GM21528 (cell line): ENCODE measurements at regions not wholly inside any gene's neighbourhood (a gene's known extent, or its start where the extent isn't known, plus 50 kb on each side); places are given as distances from the start of the nearest gene placed in this dataset.

ENCODE experiments used
- ATAC-seq: cut with Tn5 transposase; IDR thresholded peaks from one replicate; pipeline ENCODE4 v1.9.1; 2021; ENCODE audit warnings: mild to moderate bottlenecking, moderate library complexity; ENCODE audit not compliant: unreplicated experiment, low FRiP score

DNA sequence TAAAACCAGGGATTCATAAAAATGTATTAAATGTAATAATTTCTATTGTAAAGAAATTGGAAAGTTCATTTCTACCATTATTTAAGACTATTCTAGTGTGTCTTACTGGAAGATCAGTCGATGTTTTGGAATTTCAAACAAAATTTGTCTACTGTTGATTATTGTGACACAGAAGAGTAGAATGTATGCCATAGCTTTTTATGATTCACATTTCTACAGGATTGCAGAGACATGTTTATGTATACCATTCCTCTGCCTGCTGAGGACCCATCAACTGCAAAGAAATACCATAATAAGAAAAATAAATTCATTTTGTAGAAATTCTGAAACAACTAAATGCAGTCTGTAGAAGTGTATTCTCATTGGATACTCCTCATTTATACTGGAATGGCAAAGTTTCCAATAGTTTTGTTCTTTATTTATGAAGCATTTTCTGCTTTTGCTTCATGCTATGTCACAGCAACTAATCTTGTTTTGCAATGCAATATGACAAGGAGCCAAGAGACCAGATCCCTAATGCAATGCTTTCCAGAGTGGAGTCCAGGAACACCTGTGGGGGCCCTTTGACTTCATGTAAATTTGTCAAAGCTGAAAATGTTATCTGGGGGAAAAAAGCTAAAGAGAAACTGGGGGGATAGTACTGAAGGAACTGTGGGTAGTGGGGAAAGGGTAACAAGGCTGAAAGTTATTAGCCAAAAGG, 172.9 kb upstream of the LRIG3 start:
- no peak for ATAC-seq

GRCh38 chr12:59088673-59089072, 168.4 kb upstream of the LRIG3 start:
- ATAC-seq: no peak

DNA sequence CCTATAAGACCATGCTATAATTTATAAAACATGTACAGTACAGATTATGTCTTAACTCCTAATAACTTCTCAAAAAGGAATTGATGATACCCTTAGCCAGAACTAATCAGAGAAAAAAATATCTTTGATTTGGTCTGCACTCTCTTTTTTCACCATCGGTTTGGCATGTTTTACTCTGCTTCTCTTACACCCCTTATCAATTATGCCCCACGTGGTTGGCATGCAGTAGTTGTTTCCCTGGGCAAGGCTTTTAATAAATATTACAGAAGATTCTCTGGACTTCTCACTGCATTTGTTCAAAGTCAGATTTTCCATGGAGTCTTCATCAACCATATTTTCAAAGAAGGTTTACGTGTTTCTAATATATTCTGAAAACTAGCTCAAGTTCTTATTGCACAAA, 167.4 kb upstream of the LRIG3 start:
- no peak for ATAC-seq

DNA sequence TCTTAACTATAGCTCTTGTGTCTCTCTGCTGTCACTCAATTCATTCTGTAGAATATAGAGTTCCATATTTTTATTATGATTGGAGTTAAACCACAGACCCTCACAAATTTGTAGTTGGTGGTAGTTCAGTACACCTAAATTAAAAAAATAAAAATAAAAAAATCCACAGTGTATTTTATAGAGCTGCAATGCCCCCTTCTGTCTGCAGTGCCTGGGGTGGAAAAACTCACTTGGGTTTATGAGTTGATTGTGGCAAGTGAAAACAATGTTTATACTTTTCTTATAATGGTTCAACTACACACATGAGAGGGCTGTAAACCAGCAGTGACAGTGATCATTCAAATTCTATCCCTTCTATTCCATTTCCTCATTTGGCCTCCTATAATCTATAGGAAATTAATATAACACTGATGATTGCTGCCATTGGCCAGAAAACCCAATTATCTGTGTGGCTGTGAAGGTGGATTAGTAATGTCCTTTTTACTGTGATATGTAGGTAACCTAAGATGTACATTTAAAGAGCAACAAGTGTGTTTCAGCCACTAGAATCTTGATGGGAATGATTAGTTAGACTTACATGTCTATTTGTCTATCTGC, 166.9 kb upstream of the LRIG3 start:
- ATAC-seq: no peak

- no peak for ATAC-seq
Observed at GRCh38 chr12:59086126-59086525, 165.8 kb upstream of the LRIG3 start.

DNA sequence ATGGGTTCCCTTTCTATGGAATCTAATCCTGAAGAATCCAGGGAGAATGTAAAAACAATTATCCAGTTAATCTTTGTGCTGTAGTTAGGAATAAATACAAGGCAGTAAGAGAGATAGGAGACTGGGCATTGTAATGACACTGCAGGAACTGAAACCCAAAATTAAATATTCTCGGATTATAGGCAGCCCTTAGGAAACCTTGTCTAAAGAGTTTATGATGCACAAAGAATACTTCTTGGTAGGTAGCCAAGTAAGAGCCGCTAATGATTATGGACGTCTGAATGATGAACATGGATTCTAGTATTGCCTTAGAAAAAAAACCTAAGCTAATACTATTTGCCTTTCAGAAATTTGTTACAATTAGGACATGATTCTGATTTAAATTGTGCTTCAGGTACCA, 165.4 kb upstream of the LRIG3 start:
- ATAC-seq: no peak

DNA sequence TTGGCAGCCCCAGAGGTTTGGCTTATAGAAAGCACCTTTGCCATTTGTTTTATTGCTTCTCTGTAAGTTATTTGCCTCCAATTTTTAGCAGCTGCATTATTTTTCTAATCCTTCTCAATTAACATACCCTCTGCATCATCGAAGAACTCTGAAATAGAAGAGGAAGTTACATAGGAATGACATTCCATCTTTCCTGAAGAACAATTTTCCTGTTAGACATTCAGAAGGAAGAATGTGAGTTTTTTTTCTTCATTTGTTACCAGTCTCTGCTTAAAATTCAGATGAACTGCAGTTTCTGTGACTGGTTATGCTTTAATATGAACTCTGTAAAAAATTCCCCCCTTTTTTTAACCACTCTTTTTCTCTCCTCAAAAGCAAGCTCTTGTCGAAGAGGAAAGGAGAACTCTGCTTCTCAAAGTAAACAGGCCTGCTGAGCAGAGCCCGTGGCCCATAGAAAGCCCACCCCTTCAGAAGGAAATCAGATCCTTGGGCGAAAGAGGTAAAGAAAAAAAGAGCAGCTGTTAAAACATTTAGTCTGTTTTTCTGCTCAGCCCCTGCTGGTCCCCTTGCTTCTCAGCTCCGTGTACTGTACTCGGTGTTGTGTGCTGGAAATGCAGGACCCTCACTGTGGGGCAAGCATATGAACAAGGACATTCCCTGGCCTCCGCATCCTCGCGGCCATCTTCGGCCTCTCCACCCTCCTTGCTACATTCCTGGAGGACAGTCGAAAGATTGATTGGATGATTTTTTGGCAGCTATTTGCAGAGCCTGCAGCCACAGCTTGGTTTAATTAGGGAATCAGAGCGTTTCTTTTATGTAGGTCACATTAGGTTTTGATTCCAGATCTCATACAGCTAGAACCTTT, 164.4 kb upstream of the LRIG3 start:
- no peak for ATAC-seq

DNA sequence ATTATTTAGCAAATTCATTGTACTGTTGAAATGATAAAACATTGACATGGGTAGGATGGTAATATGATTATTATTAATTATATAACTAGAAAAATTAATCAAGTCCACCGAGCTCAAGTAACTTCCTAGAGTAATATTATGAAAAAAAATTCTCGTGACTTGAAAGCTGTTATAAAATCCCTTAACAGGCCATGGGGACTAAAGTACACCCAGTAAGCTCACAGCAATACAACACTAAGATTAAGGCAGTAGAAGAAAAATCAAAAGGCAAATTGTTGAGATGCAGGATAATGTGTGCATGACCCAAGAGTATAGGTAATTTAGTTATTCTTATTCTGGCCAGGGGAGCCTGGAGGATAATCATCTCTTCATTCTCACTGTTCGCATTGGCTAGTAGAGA, 162.6 kb upstream of the LRIG3 start:
- ATAC-seq: no peak

DNA sequence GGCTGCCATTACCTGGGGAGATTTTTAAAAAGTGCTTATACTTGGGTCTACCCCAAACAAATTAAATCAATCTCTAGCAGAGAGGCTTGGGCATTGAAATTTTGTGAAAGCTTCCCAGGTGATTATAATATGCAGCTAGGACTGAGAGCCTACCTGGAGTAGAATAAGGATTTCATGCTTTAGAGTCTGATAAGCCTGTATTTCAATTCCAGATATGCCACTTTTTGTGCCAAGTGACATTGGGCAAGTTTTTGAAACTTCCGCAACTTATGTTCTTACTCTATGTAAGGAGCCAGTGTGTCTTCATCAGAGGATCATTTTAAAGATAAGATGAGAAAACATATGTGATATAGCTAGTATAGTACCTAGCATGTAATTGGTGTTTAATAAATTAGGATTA, 159.8 kb upstream of the LRIG3 start:
- ATAC-seq: no peak

DNA sequence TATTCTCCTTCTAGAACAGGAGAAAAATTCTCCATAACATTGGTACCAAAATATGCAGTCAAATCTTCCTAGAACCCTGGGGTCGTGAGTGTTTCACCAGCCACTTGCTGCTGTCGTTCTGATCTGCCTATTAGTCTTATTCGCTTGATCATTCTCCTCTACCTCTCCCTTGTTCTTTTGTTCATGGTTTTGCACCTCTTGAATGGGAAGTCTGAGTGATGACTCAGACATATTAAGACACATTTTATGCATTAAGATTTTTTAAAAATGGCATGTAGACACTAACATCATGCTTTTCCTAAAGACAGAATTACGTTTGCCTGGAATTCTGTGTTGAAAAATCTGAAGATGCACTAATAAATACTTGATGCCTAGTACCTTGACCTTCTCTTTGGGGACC, 159.2 kb upstream of the LRIG3 start:
- ATAC-seq: no peak

DNA sequence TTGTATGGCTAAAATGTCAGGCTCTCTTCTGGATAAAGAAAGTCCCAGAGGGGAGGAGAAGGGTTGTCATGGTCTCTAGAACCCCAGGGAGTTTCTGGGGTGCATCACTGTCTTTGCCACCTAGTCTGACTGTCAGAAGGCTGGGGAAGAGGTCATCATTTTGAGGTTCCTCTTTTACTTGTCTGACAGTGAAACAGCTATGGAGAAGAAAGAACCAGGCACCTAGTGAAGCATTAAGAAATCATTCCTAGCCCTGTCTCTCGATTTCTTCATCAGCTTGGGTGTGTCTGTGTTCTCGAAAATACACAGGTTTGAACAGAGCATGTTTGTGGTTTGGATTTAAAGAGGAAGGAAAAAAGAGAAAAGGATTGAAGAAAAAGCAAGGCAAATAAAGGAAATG, 158.7 kb upstream of the LRIG3 start:
- ATAC-seq: no peak

DNA sequence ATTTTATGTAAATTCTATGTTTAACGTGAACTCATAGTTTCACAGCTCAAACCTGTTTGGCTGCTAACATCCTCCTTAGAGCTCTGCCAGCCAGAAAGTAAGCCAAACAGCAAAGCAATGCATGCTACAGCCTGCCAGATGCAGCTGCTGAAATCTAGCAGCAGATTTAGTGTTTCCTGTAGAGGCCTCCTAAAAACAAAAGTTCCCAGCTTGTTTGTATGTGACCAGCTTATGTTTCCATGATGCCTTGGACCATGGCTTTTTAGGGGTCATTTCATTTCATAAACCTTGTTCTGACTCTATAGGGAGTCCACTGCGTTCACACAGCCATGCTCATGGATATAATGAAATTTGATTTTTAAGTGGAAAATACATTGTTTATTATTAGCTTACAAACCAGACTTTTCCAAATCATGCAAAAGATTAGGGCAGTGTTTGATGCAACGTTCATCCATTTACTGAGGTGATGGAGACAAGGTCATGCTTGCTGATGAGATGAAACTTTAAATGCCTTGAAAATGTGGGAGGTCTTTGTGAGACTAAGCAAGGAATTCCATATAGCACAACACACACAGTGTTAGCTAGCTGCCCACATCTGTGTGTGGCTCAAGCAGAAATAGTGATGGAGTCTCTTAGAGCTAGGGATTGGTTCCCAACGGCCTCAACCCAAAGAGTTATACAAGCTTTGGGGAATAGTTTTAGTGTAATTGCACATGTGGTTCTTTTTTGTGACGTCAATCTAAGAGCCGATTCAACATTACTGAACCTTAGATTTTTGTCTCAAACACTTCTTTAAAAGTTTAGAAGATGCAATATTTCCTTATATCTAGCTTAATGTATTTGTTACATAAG, 157.5 kb upstream of the LRIG3 start:
- ATAC-seq: no peak

DNA sequence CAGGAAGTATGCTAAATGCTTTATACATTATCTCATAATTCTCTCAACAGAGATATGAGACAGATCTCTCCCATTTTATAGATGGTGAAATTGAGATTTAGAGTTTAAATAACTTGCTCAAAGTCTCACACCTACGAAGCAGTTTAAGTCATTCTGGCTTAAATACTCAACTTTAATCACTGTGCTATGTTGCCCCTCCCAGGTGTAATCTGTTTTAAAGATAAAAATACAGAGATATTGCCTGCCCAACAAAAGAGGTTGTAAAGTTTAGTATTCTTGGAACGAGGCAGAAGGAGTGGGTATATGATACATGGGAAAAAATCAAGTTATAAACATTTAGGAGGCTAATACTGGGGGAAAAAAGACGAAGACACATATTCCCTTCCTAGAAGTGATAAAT, 156.8 kb upstream of the LRIG3 start:
- no peak for ATAC-seq

GRCh38 chr12:59076622-59077021, 156.3 kb upstream of the LRIG3 start:
- ATAC-seq: no peak

- no peak for ATAC-seq
Observed at GRCh38 chr12:59075968-59076490, 155.7 kb upstream of the LRIG3 start.

GRCh38 chr12:59075141-59075540, 154.8 kb upstream of the LRIG3 start:
- ATAC-seq: no peak

- no peak for ATAC-seq
Observed at GRCh38 chr12:59070322-59070933, 150.1 kb upstream of the LRIG3 start.

DNA sequence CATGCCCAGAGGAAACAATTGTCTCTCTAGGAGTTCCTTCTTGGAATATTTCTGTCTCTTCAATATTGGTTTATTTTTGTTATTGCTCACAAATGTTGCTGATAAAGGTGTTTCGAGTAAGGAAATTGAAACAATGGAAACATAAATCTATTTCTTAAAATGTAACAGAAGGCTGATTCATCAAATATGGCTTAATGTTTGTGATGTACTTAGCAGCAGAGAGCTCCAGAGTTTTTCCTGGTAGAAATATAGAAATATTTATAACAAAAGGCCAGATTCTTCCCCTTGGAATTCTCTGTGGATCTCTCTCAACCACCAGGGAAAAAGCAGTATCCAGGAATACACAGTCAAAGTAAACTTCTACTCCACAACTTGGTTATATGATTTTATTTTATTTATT, 149.2 kb upstream of the LRIG3 start:
- ATAC-seq: no peak

DNA sequence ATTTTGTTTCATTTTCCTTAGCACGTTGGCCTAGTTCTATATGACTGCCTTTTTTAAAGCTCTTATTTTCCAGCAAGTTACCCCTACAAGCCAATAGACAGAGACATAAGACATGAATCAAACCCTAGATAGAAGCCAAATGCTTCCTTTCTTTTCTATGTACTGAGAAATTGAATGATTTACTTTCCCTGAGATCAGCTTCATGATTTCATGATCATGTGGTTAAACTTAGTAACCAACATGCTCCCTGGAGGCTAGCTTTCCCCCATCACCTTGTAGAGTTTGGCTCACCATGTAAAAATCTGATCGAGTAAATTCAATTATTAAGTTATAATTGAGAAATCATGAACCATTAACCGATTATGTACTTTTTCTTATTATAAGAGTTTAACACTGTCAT, 148.1 kb upstream of the LRIG3 start:
- no peak for ATAC-seq

GRCh38 chr12:59067083-59067482, 146.8 kb upstream of the LRIG3 start:
- no peak for ATAC-seq
